GM13976 (cell line): ENCODE measurements at regions not wholly inside any gene's neighbourhood (a gene's known extent, or its start where the extent isn't known, plus 50 kb on each side); places are given as distances from the start of the nearest gene placed in this dataset.

ENCODE experiments used
- DNase-seq: peaks from one replicate; pipeline ENCODE4 v3.0.0; 2012; ENCODE audit warnings: low spot score
- in situ Hi-C: fragments of 300-500 bp; cut with MboI; formaldehyde crosslinking; loops from one replicate; pipeline ENCODE4 v1.12.0; 2022; ENCODE audit warnings: low sequenced_read_pairs, mixed read lengths, inconsistent platforms; ENCODE audit not compliant: unreplicated experiment
- TF ChIP-seq, protein P1 (sequence below): IDR thresholded peaks from 2 replicates; pipeline ENCODE4 v1.5.1; 2012; ENCODE audit warnings: borderline replicate concordance, mild to moderate bottlenecking; ENCODE audit not compliant: insufficient read depth; ENCODE audit errors: extremely low read depth, missing control alignments, control extremely low read depth

DNA sequence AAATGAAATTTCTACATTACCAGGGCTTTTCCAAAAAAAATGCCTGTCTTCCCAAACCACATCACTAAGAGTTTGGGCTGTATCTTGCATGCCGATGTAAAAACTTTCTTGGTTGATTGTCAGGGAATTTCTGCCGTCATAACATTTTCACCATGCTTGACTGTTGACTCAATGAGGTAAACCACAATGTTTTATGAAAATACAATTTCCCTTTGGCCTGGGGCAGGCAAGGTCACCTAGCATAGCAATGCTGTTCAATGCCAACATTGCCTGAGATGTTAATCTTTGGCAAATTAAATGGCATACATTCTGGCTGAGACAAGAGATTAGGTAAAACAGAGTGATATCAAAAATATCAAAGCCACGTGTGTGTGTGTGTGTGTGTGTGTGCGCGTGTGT, 137.1 kb upstream of the TBL1X start:
- TF ChIP-seq, protein P1, sequence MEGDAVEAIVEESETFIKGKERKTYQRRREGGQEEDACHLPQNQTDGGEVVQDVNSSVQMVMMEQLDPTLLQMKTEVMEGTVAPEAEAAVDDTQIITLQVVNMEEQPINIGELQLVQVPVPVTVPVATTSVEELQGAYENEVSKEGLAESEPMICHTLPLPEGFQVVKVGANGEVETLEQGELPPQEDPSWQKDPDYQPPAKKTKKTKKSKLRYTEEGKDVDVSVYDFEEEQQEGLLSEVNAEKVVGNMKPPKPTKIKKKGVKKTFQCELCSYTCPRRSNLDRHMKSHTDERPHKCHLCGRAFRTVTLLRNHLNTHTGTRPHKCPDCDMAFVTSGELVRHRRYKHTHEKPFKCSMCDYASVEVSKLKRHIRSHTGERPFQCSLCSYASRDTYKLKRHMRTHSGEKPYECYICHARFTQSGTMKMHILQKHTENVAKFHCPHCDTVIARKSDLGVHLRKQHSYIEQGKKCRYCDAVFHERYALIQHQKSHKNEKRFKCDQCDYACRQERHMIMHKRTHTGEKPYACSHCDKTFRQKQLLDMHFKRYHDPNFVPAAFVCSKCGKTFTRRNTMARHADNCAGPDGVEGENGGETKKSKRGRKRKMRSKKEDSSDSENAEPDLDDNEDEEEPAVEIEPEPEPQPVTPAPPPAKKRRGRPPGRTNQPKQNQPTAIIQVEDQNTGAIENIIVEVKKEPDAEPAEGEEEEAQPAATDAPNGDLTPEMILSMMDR = no peak
- in situ Hi-C loops = loop anchor here (25.0 kb wide), 1 partner anchor 360 kb away; no protein-coding TSS in a partner anchor
- no peak for DNase-seq

DNA sequence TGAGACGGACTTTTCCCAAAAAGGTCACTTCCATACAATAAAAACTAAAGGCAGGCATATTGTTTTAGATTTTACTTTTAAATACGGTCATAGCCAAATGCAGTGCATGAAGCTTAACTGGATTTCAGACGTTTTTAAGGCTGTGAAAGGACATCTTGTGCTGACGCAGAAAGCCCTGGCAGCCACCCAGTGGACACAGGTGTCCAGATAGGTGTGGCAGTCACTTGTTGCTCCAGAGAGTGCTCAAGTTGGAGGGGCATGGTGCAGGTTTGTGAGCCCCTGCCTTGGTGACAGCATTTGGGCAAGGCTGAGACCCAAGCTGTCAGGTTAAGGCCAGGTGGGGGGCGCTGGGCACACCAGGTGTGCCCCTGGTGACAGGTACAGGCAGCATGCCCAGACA, 135.8 kb upstream of the TBL1X start:
- TF ChIP-seq, protein P1 = no peak
- in situ Hi-C loops = loop anchor here (25.0 kb wide), 1 partner anchor 358 kb away; no protein-coding TSS in a partner anchor
- no peak for DNase-seq

DNA sequence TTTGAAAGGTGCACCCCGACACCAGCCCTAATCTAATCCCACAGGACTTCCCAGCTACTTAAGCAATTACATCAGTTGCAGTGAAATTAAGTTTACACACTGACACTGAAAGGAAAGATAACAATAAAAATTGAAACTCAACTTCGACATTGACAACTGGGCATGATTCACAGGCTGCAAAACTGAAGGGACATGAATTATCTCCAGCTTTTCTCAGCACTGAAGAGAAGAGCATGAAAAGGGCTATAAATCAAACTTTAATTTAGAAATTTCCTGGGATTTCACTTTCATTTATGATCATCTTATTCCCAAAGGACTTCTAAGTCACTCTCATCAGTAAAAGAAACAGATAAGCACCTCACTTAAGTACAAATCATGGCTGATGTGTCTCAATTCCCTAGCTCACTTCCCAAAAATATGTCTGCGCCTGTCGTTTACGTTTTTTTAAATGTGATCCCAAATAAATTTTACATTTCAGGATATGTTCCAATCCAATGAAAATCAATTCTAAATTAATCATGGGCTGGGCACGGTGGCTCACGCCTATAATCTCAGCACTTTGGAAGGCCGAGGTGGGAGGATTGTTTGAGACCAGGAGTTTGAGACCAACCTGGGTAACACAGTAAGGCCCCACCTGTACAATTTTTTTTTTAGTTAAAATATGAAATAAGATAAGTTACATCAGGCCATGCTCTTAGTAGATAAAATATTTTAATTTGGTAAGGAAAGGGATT, 134.4 kb upstream of the TBL1X start:
- no peak for DNase-seq
- TF ChIP-seq, protein P1 = no peak
- in situ Hi-C loops = loop anchor here (25.0 kb wide), 1 partner anchor 357 kb away; no protein-coding TSS in a partner anchor

DNA sequence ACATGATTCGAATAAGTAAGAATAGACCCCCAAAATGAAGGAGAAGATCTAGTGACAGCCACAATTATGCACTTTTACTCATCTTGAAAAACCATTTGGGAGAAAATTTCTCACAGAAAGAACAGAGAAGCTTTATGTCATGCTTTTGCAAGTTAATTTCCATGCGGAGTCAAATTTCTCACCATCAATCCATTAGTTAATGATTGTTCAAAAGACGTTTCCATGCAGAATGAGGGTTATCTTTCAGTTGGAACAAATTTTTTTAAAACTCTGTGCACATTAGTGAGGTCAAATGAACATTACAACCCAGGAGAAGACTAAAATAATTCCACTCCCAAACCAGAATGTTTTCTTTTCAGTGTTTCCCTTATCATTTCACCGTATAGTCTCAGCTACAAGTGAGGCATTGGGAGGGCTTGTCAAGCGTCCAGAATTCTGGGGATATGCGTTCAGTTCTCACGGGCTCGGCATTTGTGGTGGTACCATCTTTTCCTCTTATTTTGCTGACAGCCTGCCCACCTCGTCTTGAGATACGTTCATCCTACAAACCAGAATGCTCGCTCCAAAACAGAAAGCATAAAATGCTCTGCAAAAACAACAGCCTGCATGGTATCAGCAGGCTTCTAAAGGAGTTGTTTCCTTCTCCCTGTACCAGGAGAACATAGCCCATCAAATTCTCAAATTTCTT, 130.8 kb upstream of the TBL1X start:
- in situ Hi-C loops = loop anchor here (25.0 kb wide), 1 partner anchor 353 kb away; no protein-coding TSS in a partner anchor
- no peak for DNase-seq
- TF ChIP-seq, protein P1 = no peak

DNA sequence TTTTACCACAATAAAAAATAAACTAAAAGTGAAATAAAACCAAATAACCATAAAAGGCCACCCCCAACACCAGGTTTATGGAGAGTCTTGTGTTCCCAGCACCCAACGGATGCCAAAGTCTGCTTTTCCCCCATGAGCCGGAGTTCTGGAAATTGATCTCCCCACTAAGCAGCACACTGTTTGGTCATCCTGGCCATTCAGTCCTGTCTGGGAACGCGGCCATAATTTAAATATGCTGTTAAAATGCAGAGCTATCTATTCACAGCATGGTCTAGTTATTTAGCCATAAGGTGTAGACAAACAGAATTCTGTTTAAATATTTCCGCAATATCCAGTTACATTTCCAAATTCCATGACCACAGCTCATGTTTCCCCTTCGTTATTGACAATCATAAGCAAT, 129.6 kb upstream of the TBL1X start:
- DNase-seq = no peak
- in situ Hi-C loops = loop anchor here (25.0 kb wide), 1 partner anchor 352 kb away; no protein-coding TSS in a partner anchor
- TF ChIP-seq, protein P1 = no peak

DNA sequence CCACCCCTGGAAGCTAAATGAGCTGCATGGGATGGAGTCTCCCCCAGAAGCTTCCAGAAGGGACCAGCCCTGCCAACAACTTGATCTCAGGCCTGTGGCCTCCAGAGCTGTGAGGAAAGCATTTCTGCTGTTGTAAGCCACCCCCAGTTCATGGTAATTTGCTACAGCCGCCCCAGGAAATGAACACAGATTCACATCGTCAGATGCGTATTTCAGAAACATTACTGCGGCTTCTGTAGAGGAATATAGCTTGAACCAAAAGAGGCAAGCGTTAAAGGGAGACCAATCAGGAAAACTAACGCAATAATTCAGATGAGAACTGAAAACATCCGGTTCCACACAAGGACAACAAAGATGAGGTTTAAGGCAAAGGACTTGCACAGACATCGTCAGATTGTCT, 128.4 kb upstream of the TBL1X start:
- no peak for DNase-seq
- in situ Hi-C loops = loop anchor here (25.0 kb wide), 1 partner anchor 351 kb away; no protein-coding TSS in a partner anchor

More for the DNA sequence above, 128.4 kb upstream of the TBL1X start:
- TF ChIP-seq, protein P1 = no peak
